Right lobe of liver (tissue), 6 donors: ENCODE measurements at regions not wholly inside any gene's neighbourhood (a gene's known extent, or its start where the extent isn't known, plus 50 kb on each side); places are given as distances from the start of the nearest gene placed in this dataset.

Experiments used
- ATAC-seq, 4 donors: fragments of 200-7000 bp; cut with Tn5 transposase; one replicate each; pipeline ENCODE4 v1.9.1; 2020; ENCODE audit warnings: mild to moderate bottlenecking in 4 of 4, moderate library complexity in 4 of 4
- DNase-seq, 3 donors: peaks; one replicate each; pipeline ENCODE4 v3.0.0-alpha.2; 2020
- H3K27ac ChIP-seq, 3 donors: fragments of 200-600 bp; one replicate each; pipeline ENCODE4 v1.8.0; 2022
- H3K27me3 ChIP-seq, 2 donors: fragments of 200-600 bp; one replicate each; pipeline ENCODE4 v1.8.0; 2022
- H3K36me3 ChIP-seq, 4 donors: fragments of 200-600 bp; sonication (generic) in 1 of 4; one replicate each; pipeline versions ENCODE4 v1.5.1 to v1.8.0; 2017 to 2022; ENCODE audit warnings: control low read depth in 1 of 4
- H3K4me1 ChIP-seq, 4 donors: fragments of 200-600 bp; sonication (generic) in 1 of 4; one replicate each; pipeline versions ENCODE4 v1.5.1 to v1.8.0; 2017 to 2022; ENCODE audit warnings: control low read depth in 1 of 4
- H3K4me3 ChIP-seq, 3 donors: fragments of 200-600 bp; one replicate each; pipeline ENCODE4 v1.8.0; 2022
- H3K9me3 ChIP-seq, 4 donors: fragments of 200-600 bp; sonication (generic) in 1 of 4; one replicate each; pipeline versions ENCODE4 v1.5.1 to v1.8.0; 2017 to 2022; ENCODE audit warnings: control low read depth in 1 of 4
- POLR2A ChIP-seq: fragments of 450-650 bp; IDR thresholded peaks from one replicate; pipeline ENCODE4 v1.6.1; 2017; ENCODE audit warnings: antibody characterized with exemption, mild to moderate bottlenecking
- WGBS: methylation state at CpG from one replicate; pipeline ENCODE4 v1.1.6; 2018; ENCODE audit warnings: low coverage, low lambda C conversion rate; ENCODE audit not compliant: insufficient coverage; ENCODE audit errors: missing lambda C conversion rate; 5-methylcytosine and 5-hydroxymethylcytosine counted together
- intact Hi-C, 2 donors: fragments of 100-400 bp; cut with DNase I; formaldehyde crosslinking; loops; one replicate each; pipeline versions ENCODE4 v1.11.2 to v1.14.1; 2022
- TF ChIP-seq, protein P1 (sequence below), 4 donors: fragments of 200-600 bp in 3 of 4; fragments of 450-650 bp in 1 of 4; IDR thresholded peaks; one replicate each; pipeline versions ENCODE4 v1.5.1 to v1.8.0; 2016 to 2022; ENCODE audit warnings: antibody characterized with exemption in 4 of 4, mild to moderate bottlenecking in 2 of 4
- donor health status: DM: no; HTN: yes; CAD: no.
- donor health status: DM: no; HTN: no; CAD: no.
- donor health status: DM: no; HTN: no; CAD: no.
- donor health status: DM: no; HTN: yes; CAD: no.
- donor health status: DM: no; HTN: yes; CAD: no.

DNA sequence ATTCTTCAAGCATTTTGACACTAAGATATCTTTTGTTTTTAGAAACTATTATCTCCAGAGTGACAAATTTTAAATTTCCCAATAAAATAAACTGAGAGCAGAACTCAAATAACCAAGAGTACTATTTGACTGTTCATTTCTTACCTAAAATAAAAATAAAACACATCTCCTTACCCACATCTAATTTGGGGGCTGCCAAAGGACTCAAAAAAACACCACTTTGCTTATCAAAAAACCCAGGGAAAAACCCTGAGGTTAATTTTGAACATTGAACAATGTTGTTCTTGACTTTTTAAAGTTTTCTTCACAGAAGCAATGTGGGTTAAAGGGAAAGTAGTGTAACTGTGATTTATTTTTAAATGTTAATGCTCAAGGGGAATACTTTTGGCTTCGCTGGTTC lies 243.0 kb upstream of the HHIP start:
- Histone ChIP-seq H3K4me1 (no peaks in the 10 kb centered on the region), H3K27me3 (no peaks in the 10 kb centered on the region), H3K36me3 (no peaks in the 10 kb centered on the region), H3K27ac (no peak overlapping the region), H3K9me3 (no peaks in the 10 kb centered on the region), H3K4me3 (no peak overlapping the region)
- no peak for DNase-seq
- WGBS, result 38% methylated on average over 1 of the region's 1 CpG
- TF ChIP-seq, protein P1, sequence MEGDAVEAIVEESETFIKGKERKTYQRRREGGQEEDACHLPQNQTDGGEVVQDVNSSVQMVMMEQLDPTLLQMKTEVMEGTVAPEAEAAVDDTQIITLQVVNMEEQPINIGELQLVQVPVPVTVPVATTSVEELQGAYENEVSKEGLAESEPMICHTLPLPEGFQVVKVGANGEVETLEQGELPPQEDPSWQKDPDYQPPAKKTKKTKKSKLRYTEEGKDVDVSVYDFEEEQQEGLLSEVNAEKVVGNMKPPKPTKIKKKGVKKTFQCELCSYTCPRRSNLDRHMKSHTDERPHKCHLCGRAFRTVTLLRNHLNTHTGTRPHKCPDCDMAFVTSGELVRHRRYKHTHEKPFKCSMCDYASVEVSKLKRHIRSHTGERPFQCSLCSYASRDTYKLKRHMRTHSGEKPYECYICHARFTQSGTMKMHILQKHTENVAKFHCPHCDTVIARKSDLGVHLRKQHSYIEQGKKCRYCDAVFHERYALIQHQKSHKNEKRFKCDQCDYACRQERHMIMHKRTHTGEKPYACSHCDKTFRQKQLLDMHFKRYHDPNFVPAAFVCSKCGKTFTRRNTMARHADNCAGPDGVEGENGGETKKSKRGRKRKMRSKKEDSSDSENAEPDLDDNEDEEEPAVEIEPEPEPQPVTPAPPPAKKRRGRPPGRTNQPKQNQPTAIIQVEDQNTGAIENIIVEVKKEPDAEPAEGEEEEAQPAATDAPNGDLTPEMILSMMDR (IDR thresholded peaks at IDR 0.05), result no peak
- no peak for TF ChIP-seq POLR2A
- intact Hi-C loops, result no loop called here
- no peak for ATAC-seq

DNA sequence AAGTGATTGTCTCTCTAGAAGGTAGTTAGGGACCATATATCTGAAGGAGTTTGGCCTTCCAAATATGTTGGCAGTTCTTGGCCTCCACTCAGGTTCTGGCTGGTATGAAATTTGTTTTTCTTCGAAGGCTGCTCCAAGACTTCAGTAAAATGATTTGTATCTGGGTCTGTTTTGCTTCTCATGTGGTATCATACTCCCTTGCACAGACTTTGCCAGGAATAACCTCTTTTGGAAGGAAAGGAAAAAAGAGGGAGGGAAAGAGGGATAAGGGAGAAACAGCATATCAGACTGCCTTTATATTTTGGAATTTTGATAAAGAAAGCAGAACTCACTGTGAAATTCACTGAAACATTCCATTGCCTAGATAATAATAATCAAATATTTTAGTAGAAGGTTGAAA lies 242.1 kb upstream of the HHIP start:
- no peak overlapping the region for H3K4me3 ChIP-seq
- H3K4me1 ChIP-seq, result no peaks in the 10 kb centered on the region
- ATAC-seq (no peak), DNase-seq (no peak)
- TF ChIP-seq POLR2A, result no peak
- TF ChIP-seq, protein P1 (IDR thresholded peaks at IDR 0.05), result no peak
- intact Hi-C loops, result no loop called here
- WGBS, result 27% methylated on average over 1 of the region's 1 CpG
- no peaks in the 10 kb centered on the region for H3K9me3 ChIP-seq
- H3K36me3 ChIP-seq, result no peaks in the 10 kb centered on the region
- no peaks in the 10 kb centered on the region for H3K27me3 ChIP-seq
- no peak overlapping the region for H3K27ac ChIP-seq

DNA sequence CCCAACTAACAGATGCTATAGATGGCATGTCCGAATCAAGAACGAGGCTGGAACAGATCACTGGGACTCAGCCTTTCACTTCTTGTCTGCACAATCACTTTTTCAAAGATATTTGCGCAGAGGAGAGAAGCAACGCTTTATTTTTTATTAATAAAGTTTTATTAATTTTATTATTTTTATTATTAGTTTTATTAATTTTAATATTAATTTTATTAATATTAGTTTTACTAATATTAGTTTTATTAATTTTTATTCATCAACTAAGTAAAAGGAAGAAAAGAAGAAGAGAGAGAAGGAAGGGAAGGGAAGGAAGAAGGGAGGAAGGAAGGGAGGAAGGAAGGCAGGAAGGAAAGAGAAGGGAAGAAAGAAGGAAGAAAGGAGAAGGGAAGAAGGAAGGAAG lies 236.4 kb upstream of the HHIP start:
- intact Hi-C loops, result no loop called here
- DNase-seq, result no peak
- Histone ChIP-seq H3K9me3 (no peaks in the 10 kb centered on the region), H3K27me3 (no peaks in the 10 kb centered on the region), H3K4me3 (no peak overlapping the region), H3K27ac (no peak overlapping the region), H3K36me3 (no peaks in the 10 kb centered on the region), H3K4me1 (no peaks in the 10 kb centered on the region)
- no peak for ATAC-seq
- WGBS, result 65% methylated on average over 4 of the region's 4 CpGs
- TF ChIP-seq, protein P1 (IDR thresholded peaks at IDR 0.05), result no peak
- no peak for TF ChIP-seq POLR2A

DNA sequence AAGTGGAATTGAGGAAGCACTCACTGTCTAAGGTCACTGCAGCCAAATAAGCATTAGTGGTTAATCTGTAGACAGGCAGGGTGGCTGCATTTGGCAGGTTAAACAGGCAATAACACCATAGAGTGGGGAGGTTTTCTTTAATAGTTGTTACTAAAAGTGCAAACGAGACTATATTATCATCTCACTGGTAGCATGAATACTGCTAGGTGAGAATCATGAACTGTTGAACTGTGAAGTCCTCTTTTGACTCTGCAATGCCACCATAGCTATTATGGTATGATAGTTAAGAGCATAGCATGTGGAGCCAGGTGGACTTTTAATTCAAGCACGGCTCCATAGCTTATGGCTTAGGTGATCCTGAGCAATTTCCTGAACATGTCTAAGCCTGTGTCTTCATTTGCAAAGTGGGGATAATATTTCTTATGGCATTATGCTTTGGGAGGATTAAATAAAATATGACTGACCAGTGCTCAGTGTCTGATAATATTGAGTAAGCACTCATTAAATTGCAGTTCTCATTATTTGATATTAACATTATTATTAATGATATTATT lies 235.6 kb upstream of the HHIP start:
- no peaks in the 10 kb centered on the region for H3K4me1 ChIP-seq
- no peak overlapping the region for H3K27ac ChIP-seq
- no peak for ATAC-seq
- TF ChIP-seq, protein P1 (IDR thresholded peaks at IDR 0.05), result no peak
- TF ChIP-seq POLR2A, result no peak
- DNase-seq, result no peak
- no peak overlapping the region for H3K4me3 ChIP-seq
- intact Hi-C loops, result no loop called here
- no peaks in the 10 kb centered on the region for H3K36me3 ChIP-seq
- H3K27me3 ChIP-seq, result no peaks in the 10 kb centered on the region
- H3K9me3 ChIP-seq, result no peaks in the 10 kb centered on the region
- WGBS, result 61% methylated on average over 2 of the region's 2 CpGs

DNA sequence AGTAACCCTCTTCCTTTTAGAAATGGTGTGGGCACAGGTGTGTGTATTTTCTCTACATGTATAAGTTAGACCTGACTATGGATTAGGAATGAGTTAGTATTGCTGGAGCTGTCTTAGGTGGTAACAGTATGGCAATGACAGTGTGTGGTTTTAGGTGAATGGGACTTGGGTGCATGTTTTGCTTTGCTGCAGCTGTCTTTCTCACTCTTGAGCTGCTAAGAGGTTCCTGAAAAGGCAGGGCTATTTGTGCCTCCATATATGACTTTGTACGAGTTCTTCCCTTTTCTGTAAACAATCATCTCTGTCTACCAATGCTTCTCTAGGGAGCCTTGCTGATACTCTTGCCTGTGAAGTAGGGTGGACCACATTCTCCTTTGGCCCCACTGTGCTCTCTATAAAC lies 234.8 kb upstream of the HHIP start:
- no peaks in the 10 kb centered on the region for H3K36me3 ChIP-seq
- intact Hi-C loops, result no loop called here
- H3K9me3 ChIP-seq, result no peaks in the 10 kb centered on the region
- H3K4me3 ChIP-seq, result no peak overlapping the region
- DNase-seq (no peak), ATAC-seq (no peak)
- no peak overlapping the region for H3K27ac ChIP-seq
- no peaks in the 10 kb centered on the region for H3K27me3 ChIP-seq
- H3K4me1 ChIP-seq, result no peaks in the 10 kb centered on the region
- TF ChIP-seq, protein P1 (IDR thresholded peaks at IDR 0.05), result no peak
- no peak for TF ChIP-seq POLR2A
- WGBS, result 13% methylated on average over 1 of the region's 1 CpG
